HG02852 (cell line): ENCODE measurements at regions not wholly inside any gene's neighbourhood (a gene's known extent, or its start where the extent isn't known, plus 50 kb on each side); places are given as distances from the start of the nearest gene placed in this dataset.
A peak's percentile ranks its signal among the peaks of the same experiment; 100 is the strongest.

Experiments
- ATAC-seq: cut with Tn5 transposase; IDR thresholded peaks from one replicate; pipeline ENCODE4 v1.9.1; 2021; ENCODE audit warnings: mild to moderate bottlenecking, moderate library complexity; ENCODE audit not compliant: unreplicated experiment

GRCh38 chr4:174122705-174123104 is 160.8 kb downstream of the FBXO8 start:
- no peak for ATAC-seq

DNA sequence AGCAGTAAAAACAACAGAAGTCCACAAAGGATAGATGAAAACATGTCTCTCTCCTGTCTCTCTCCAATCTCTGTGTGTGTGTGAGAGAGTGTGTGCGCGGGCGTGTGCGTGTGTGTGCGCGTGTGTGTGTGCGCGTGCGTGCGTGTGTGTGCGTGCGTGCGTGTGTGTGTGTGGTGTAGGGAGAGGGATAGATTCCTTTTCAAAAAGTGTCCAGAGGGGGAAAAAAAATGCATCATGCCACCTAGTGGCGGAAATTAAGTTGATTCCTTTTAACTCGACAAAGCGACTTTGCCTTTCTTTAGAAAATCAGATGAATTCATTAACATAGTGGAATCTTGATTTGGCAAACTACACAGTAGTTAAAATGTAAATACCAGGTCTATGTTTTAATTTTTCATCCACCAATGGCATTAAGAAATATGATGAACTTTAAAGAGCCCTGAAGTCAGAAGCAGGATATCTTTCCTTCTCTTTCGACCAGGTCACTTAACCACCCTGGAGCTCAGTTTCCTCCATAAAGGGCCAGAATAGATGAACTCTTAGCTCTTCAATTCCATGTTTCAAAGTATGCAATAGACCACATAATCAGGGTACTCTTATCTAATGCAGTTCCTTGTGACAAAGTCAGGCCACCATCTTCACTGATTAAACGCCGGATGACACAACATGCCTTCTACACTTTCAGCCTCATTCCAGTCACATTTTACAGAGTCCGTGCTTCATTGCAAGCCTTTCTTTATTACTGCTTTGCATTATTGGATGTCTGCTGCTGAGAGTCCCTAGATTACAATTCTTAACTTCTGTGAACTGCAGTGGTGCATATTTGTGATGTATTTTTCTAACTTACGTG is 162.8 kb downstream of the FBXO8 start:
- peak; percentile 68 for ATAC-seq

GRCh38 chr4:174119830-174120229 is 163.6 kb downstream of the FBXO8 start:
- no peak for ATAC-seq

DNA sequence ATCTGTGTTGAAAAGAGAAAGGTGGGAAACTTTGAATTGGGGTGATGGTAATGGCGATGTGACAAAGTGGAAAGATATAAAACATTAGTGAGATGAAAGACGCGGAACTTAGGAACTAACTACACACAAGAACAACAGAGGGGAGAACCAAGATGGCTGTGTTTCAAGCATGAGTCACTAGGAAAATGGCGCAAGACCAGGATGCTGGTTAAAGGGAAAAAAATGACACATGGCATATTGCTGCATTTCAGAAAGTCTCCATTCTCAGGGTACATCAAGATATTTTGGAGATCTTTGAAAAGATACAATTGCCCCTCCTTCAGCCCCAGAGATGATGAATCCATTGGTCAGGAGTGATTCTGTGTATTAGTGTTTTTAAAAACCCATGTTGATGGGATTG is 164.4 kb downstream of the FBXO8 start:
- no peak for ATAC-seq

DNA sequence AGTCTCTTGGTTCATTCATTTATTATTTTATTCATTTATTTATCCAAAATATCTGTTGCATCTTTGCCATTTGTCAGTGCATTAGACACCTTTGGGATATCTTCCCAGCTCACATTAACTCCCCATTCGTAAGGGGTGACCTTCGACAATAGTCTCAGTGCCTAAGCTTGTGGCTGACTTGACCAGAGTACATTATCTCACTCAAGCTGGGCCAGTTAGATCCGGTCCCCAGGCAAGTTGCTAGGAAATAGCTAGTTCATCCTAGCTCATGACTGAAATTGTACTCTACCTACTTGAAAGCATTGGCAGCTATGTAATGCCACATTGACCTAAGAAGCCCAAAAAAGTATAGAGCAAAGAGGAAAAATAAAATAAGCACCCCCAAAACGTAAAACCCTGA is 165.3 kb downstream of the FBXO8 start:
- no peak for ATAC-seq

GRCh38 chr4:174117445-174117844 is 166.0 kb downstream of the FBXO8 start:
- ATAC-seq = no peak

GRCh38 chr4:174116021-174116420 is 167.4 kb downstream of the FBXO8 start:
- ATAC-seq = no peak

DNA sequence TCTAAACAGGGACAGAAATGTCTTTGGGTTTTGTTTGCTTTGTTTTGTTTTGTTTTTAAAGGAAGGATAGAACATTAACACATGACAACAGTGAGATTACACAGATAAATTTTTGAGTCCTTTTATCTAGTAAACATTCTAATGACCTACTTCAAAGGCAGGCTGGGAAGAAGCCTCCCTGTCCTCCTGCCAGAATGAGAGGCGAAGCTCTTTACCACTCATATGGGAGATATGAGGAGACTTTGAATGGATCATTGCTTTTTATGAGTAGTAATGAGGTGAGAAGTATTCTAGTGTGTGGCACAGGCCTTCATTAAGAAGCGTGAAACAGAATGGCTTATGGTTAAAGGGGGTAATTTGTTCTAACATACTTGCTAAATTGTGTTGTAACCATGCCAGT is 172.0 kb downstream of the FBXO8 start:
- ATAC-seq = no peak

- no peak for ATAC-seq
Observed at GRCh38 chr4:174110180-174110579, 173.3 kb downstream of the FBXO8 start.

- ATAC-seq = no peak
Observed at GRCh38 chr4:174107746-174108354, 175.6 kb downstream of the FBXO8 start.

DNA sequence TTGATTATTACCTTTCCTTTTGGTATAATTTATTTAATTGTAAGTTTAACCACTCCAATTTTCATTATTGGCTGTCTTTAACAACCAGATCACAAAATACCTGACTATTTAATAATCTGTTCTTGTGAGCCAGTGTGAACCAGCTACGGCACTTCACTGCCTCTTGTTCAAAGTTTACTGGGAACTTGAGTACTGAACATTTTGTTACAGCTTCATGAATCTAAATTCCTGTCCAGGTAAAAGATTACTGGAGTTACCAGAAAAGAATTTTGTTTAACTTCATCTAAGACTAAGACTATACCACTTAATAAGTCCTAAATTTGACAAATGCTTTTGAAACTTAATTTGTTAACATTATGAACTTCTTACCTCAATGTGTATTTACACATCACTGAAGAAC is 178.3 kb downstream of the FBXO8 start:
- ATAC-seq = no peak

GRCh38 chr4:174100910-174101309 is 182.6 kb downstream of the FBXO8 start:
- no peak for ATAC-seq

- ATAC-seq = no peak
Observed at GRCh38 chr4:174099712-174100111, 183.8 kb downstream of the FBXO8 start.

GRCh38 chr4:174096999-174097398 is 186.5 kb downstream of the FBXO8 start:
- no peak for ATAC-seq

GRCh38 chr4:174096456-174096855 is 187.0 kb downstream of the FBXO8 start:
- no peak for ATAC-seq

DNA sequence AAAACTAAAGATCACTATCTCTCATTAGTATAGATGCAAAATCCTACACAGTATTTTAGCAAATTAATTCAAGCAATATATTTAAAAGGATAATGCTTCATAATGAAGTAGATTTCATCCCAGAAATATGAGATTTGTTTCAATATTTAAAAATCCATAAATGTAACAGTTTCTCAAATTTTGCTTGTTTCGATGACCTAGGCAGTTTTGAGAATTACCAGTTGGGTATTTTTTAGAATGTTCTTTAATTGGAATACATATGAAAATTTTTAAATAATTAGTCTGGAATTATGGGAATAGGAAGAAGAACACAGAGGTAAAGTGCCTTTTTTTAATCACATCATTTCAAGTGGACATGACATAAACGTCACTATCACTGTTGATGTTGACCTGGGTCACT is 192.3 kb downstream of the FBXO8 start:
- ATAC-seq = no peak

- ATAC-seq = no peak
Observed at GRCh38 chr4:174089711-174090110, 193.8 kb downstream of the FBXO8 start.

- ATAC-seq = no peak
Observed at GRCh38 chr4:174088795-174089194, 194.7 kb downstream of the FBXO8 start.

DNA sequence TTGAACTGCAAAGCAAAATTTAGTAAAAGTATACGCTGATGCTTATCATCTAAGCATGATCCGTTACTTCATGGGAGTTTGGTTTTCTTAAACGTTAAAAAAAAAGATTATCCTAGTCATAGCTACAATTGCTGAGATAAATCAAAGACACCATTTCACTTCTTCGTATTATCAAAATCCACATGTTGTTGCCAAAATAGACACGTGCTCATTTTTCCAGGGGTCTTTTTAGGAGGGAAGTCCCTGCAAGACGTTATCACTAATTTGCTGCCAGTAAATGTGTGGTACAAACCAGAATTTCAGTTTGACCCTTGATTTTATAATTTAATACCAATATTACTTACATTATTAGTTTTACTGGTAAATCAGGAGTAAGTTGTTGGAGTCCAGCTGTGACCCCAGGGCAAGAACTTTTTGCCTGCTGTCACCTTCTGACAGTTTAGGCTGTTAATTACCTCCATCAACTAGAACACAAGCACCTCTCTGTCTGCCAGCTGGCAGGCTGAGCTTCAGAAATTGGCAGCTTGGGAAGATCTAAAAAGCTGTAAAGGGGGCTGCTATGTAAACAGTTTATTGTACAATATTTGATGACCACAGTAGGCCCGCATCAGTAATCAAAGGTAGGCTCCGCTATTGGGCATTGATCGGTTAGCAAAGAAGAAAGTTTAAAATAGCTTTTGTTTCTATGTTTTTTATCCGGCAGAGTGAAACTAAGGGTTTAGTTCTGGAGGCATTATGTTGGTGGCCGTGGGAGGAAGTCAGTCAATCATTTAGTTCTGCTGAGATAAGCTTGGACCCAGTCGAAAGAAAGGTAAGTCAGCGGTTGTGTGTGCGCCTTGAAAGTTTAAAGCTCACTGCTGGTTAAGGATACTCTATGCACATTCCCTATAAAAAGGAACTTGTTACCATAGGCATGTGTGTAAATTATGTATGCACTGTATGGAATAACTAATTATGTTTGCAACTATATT is 196.4 kb downstream of the FBXO8 start:
- no peak for ATAC-seq

DNA sequence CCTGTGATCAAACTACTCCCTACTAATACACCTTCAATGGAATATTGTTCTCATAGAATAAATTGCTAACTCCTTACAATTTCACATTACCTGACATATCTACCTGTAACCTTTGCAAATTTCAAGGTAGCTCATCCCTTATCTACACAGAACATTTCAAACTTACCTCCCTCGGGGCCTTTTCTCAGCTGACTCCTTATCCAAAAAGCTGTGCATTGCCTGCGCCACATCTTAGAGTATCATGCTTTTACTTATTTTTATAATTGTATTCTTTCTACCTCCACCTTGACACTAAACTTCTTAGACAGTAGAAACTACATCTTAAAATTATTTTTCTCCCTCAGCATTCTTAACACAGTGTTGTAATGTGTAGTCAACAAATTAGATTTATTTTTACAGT is 198.5 kb downstream of the FBXO8 start:
- no peak for ATAC-seq

DNA sequence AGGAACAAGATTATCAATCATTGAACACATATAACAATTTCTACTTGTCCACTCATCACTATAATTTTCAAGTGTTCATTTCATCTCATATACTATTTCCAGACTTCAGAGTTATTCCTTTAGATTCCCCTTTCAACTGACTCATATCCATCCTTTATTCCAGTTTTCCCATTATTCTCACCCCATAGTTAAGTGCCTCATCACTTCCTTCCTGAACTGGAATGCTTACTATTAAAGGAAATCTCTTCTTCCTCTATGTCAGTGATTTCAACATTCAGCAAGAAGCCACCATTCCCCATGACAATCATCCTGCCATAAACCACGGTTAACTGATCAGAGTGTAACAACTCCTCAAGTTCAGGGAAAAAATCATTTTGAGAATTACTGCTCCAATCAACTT is 198.9 kb downstream of the FBXO8 start:
- ATAC-seq = no peak
